ENCODE measurements at regions not wholly inside any gene's neighbourhood (a gene's known extent, or its start where the extent isn't known, plus 50 kb on each side); places are given as distances from the start of the nearest gene placed in this dataset.

- Histone ChIP-seq H3K9ac (replicated peaks in 1 of 4; ENCODE audit: extremely low read depth in 1 of 4, low read depth in 3 of 4, low read length in 3 of 4) (no peak overlapping the region), H2AK5ac (ENCODE audit: low read depth, low read length) (no peak overlapping the region), H3K4me3 (ENCODE audit: extremely low read depth in 1 of 4, insufficient read depth in 2 of 4, low read depth in 3 of 4, low read length in 4 of 4) (no peak overlapping the region), H2BK20ac (ENCODE audit: low read length) (no peak overlapping the region), H2AFZ (ENCODE audit: low read length) (no peak overlapping the region), H2BK15ac (ENCODE audit: low read length) (no peak overlapping the region), H4K91ac (replicated peaks; ENCODE audit: insufficient read length, low read length) (no peak overlapping the region), H2BK5ac (ENCODE audit: low read depth, low read length) (no peak overlapping the region), H3K27me3 (replicated peaks in 1 of 4; ENCODE audit: control insufficient read depth in 3 of 4, extremely low read depth in 1 of 4, insufficient read depth in 3 of 4, low read length in 3 of 4) (no peaks in the 10 kb centered on the region), H2BK12ac (ENCODE audit: low read depth, low read length) (no peak overlapping the region), H3K23ac (ENCODE audit: insufficient read length) (no peak overlapping the region), H4K8ac (ENCODE audit: extremely low read depth, insufficient read depth, low read length) (no peak overlapping the region), H3K56ac (replicated peaks; ENCODE audit: insufficient read length, low read depth, low read length) (no peak overlapping the region), H3K79me1 (ENCODE audit: low read depth, low read length) (no peaks in the 10 kb centered on the region), H3K27ac (ENCODE audit: low read depth, low read length) (no peak overlapping the region), H3K4me2 (ENCODE audit: insufficient read depth in 1 of 2, low read depth in 2 of 2, low read length in 2 of 2) (no peak overlapping the region), H3K14ac (ENCODE audit: insufficient read length) (no peak overlapping the region), H4K5ac (ENCODE audit: insufficient read length, low read depth, low read length) (no peak overlapping the region), H3K79me2 (ENCODE audit: control insufficient read depth in 1 of 2, insufficient read depth in 2 of 2, low read length in 2 of 2) (no peaks in the 10 kb centered on the region), H4K20me1 (replicated peaks in 1 of 2; ENCODE audit: control insufficient read depth in 1 of 2, insufficient read depth in 2 of 2, low read length in 2 of 2) (no peaks in the 10 kb centered on the region), H3K4ac (replicated peaks; ENCODE audit: insufficient read length, low read depth, low read length) (no peak overlapping the region), H3K9me3 (ENCODE audit: insufficient read depth in 2 of 2, low read depth in 1 of 2, low read length in 1 of 2) (peaks cover 0 to 2% of the 10 kb centered on the region in 2 experiments; a peak in 1 of 4 replicates), H3K36me3 (ENCODE audit: control insufficient read depth in 2 of 4, insufficient read depth in 4 of 4, low read length in 3 of 4) (no peaks in the 10 kb centered on the region), H3K4me1 (replicated peaks in 1 of 4; ENCODE audit: control insufficient read depth in 3 of 4, insufficient read depth in 4 of 4, low read length in 3 of 4) (no peaks in the 10 kb centered on the region), H3K23me2 (ENCODE audit: low read depth, low read length) (no peaks in the 10 kb centered on the region), H3K18ac (ENCODE audit: extremely low read depth, low read length) (no peak overlapping the region), H2BK120ac (replicated peaks; ENCODE audit: low read depth, low read length) (no peak overlapping the region)
- DNase-seq (ENCODE audit: low read depth in 1 of 2, low spot score in 2 of 2) (no peak), FAIRE-seq (no peak)
- ChIA-PET POLR2A (ENCODE audit: partially characterized antibody) (no interaction called here), CTCF (ENCODE audit: partially characterized antibody) (no interaction called here)
- WGBS, 2 experiments (ENCODE audit: extremely low coverage in 1 of 2, insufficient coverage in 1 of 2, insufficient read length in 1 of 2, insufficient replicate concordance in 2 of 2, low coverage in 1 of 2, low lambda C conversion rate in 2 of 2, missing lambda C conversion rate in 1 of 2) = 96% methylated on average over 2 of the region's 2 CpGs; no CpG with 5 or more reads in 1 of the 2 experiments
- TF ChIP-seq RAD21 (IDR thresholded peaks at IDR 0.05 in 1 of 2, conservative IDR thresholded peaks at IDR 0.05 in 1 of 2; ENCODE audit: low read depth in 2 of 2, low read length in 2 of 2) = no peak
- TF ChIP-seq ATF3 (IDR thresholded peaks at IDR 0.05; ENCODE audit: insufficient read depth, low read depth, low read length) = no peak
- TF ChIP-seq EP300 (IDR thresholded peaks at IDR 0.05; ENCODE audit: borderline replicate concordance in 1 of 2, low read depth in 2 of 2, low read length in 2 of 2) = no peak
- no peak for TF ChIP-seq POLR2AphosphoS5 (IDR thresholded peaks at IDR 0.05; ENCODE audit: low read depth, low read length)
- no peak for TF ChIP-seq CHD1 (IDR thresholded peaks at IDR 0.05; ENCODE audit: low read depth, low read length)
- TF ChIP-seq JUN (IDR thresholded peaks at IDR 0.05; ENCODE audit: low read depth, low read length) = no peak
- TF ChIP-seq SIN3A (conservative IDR thresholded peaks at IDR 0.05 in 1 of 2, IDR thresholded peaks at IDR 0.05 in 1 of 2; ENCODE audit: low read depth in 1 of 2, low read length in 2 of 2) = no peak
- TF ChIP-seq TCF12 (IDR thresholded peaks at IDR 0.05; ENCODE audit: low read depth, low read length) = no peak
- no peak for TF ChIP-seq TEAD4 (IDR thresholded peaks at IDR 0.05; ENCODE audit: low read depth, low read length)
- no peak for TF ChIP-seq RBBP5 (IDR thresholded peaks at IDR 0.05; ENCODE audit: borderline replicate concordance, low read depth, low read length)
- no peak for TF ChIP-seq PHF8 (conservative IDR thresholded peaks at IDR 0.05; ENCODE audit: low read depth, low read length)
- no peak for TF ChIP-seq POLR2A (IDR thresholded peaks at IDR 0.05; ENCODE audit: control extremely low read depth in 1 of 2, low read depth in 2 of 2, low read length in 2 of 2)
- TF ChIP-seq EZH2 (IDR thresholded peaks at IDR 0.05; ENCODE audit: low read depth, low read length, severe bottlenecking) = no peak
- no peak for TF ChIP-seq BCL11A (IDR thresholded peaks at IDR 0.05; ENCODE audit: low read depth in 2 of 2, low read length in 2 of 2)
Measured at GRCh38 chr11:104791896-104792295, 106.4 kb downstream of the CASP12 start.

Data from H1 (cell line).